ENCODE measurements at regions not wholly inside any gene's neighbourhood (a gene's known extent, or its start where the extent isn't known, plus 50 kb on each side); places are given as distances from the start of the nearest gene placed in this dataset.

GRCh38 chr3:150256318-150256717 lies 151.8 kb upstream of the TSC22D2 start:
- no peak overlapping the region for H2BK15ac ChIP-seq (ENCODE audit: low read depth, low read length)
- no peak overlapping the region for H3K4ac ChIP-seq (ENCODE audit: low read depth, low read length)
- no peak overlapping the region for H4K91ac ChIP-seq (ENCODE audit: insufficient read length, low read depth, low read length)
- H3K23me2 ChIP-seq (ENCODE audit: insufficient read length, low read depth, low read length, poor library complexity, severe bottlenecking), result no peaks in the 10 kb centered on the region
- no peaks in the 10 kb centered on the region for H3K9me3 ChIP-seq (ENCODE audit: control insufficient read depth, low read depth, low read length)
- H2BK120ac ChIP-seq (ENCODE audit: low read depth, low read length, poor library complexity, severe bottlenecking), result no peak overlapping the region
- WGBS (ENCODE audit: extremely low coverage, insufficient read length, low lambda C conversion rate), result no CpG with 5 or more reads among the region's 1 CpG
- H3K36me3 Mint-ChIP-seq (ENCODE audit: insufficient read depth in 1 of 3, low read depth in 3 of 3), result no peaks in the 10 kb centered on the region; a peak in 1 of 7 replicates
- no peak overlapping the region for H3K56ac ChIP-seq (ENCODE audit: insufficient read length, low read depth, low read length)
- H2AFZ ChIP-seq (ENCODE audit: low read length), result no peak overlapping the region
- no peak overlapping the region for H3K27ac ChIP-seq (ENCODE audit: insufficient read length, low read depth, low read length)
- no peak overlapping the region for H3K14ac ChIP-seq (ENCODE audit: insufficient read depth, low read length)
- H2BK12ac ChIP-seq (ENCODE audit: insufficient read length, low read depth, low read length), result no peak overlapping the region
- H2BK20ac ChIP-seq (ENCODE audit: low read depth, low read length, poor library complexity, severe bottlenecking), result no peak overlapping the region
- H3K18ac ChIP-seq (ENCODE audit: insufficient read length, low read depth, low read length), result no peak overlapping the region
- H3K4me2 ChIP-seq (ENCODE audit: insufficient read depth, insufficient read length, low read length), result no peak overlapping the region
- H4K20me1 ChIP-seq (ENCODE audit: control insufficient read depth, insufficient read depth, insufficient read length), result no peaks in the 10 kb centered on the region
- no peaks in the 10 kb centered on the region for H3K4me1 ChIP-seq (ENCODE audit: insufficient read depth, low read length)
- no peak overlapping the region for H3K4me3 Mint-ChIP-seq
- no peak overlapping the region for H3T11ph ChIP-seq (ENCODE audit: low read length)
- H3K27me3 Mint-ChIP-seq (ENCODE audit: low read depth), result no peaks in the 10 kb centered on the region
- peaks cover 10% of the 10 kb centered on the region in 2 experiments for H3K4me1 Mint-ChIP-seq
- no peak overlapping the region for H3K23ac ChIP-seq (ENCODE audit: insufficient read length, low read depth, low read length)
- H3K79me1 ChIP-seq (ENCODE audit: insufficient read depth, low read depth, low read length, poor library complexity, severe bottlenecking), result no peaks in the 10 kb centered on the region
- H3K27me3 ChIP-seq (ENCODE audit: insufficient read depth, low read length), result no peaks in the 10 kb centered on the region
- no peak overlapping the region for H4K8ac ChIP-seq (replicated peaks; ENCODE audit: insufficient read length, low read depth, low read length)
- H4K5ac ChIP-seq (ENCODE audit: insufficient read length, low read depth, low read length), result no peak overlapping the region
- no peak overlapping the region for H2BK5ac ChIP-seq (ENCODE audit: insufficient read length, low read length)
- no peaks in the 10 kb centered on the region for H3K9me3 Mint-ChIP-seq
- H3K27ac Mint-ChIP-seq, result no peak overlapping the region
- no peak overlapping the region for H2AK5ac ChIP-seq (ENCODE audit: insufficient read length, low read length)
- DNase-seq, result no peak
- TF ChIP-seq CTCF (conservative IDR thresholded peaks at IDR 0.05), result no peak
- no peaks in the 10 kb centered on the region for H3K79me2 ChIP-seq (ENCODE audit: insufficient read depth, low read length)
- no peak overlapping the region for H3K9ac ChIP-seq (ENCODE audit: extremely low read depth, insufficient read length, low read length)
